Gastroesophageal sphincter (tissue), 3 donors: ENCODE measurements at regions not wholly inside any gene's neighbourhood (a gene's known extent, or its start where the extent isn't known, plus 50 kb on each side); places are given as distances from the start of the nearest gene placed in this dataset.

Source experiments
- EP300 ChIP-seq: sonication (generic); formaldehyde crosslinking; IDR thresholded peaks from one replicate; pipeline ENCODE4 v1.6.1; 2017; ENCODE audit warnings: antibody characterized with exemption, mild to moderate bottlenecking
- POLR2A ChIP-seq, 2 donors: fragments of 450-650 bp; IDR thresholded peaks; one replicate each; pipeline ENCODE4 v1.6.1; 2017; ENCODE audit warnings: antibody characterized with exemption in 2 of 2, mild to moderate bottlenecking in 2 of 2, moderate library complexity in 1 of 2
- POLR2AphosphoS5 ChIP-seq: sonication (generic); formaldehyde crosslinking; IDR thresholded peaks from one replicate; pipeline ENCODE4 v1.6.1; 2017; ENCODE audit warnings: antibody characterized with exemption
- TF ChIP-seq, protein P1 (sequence below), 4 experiments: fragments of 200-600 bp in 2 of 4; fragments of 450-650 bp in 2 of 4; sonication (generic) in 1 of 4; IDR thresholded peaks; one replicate each; pipeline ENCODE4 v1.5.1; 2017 to 2019; ENCODE audit warnings: antibody characterized with exemption in 4 of 4, mild to moderate bottlenecking in 2 of 4, moderate library complexity in 2 of 4

DNA sequence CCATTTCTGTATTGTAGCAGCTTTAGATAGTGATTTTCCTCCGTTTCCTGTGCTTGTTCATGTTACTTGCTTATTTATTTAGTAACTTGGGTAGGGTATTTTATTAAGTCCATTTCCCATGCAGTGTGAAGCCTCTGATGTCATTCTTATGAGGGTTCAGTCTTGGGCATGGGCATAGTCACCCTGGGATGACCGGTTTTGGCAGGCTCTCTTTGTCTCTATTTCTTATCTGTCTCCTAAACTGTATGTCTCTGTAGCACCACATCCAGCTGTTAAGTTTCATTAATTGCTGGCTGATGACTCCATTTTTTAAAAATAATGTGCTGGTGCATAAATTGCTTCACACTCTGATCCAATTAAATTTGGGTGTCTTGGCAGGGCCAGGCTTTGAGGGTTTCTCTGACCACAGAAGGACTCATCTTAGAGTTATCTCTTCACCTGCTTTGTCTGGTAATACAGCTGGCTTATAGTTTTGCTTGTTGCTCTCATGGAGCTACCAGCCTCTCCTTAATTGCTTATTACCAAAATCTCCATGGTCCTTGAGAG lies 173.3 kb upstream of the VLDLR start:
- TF ChIP-seq, protein P1, sequence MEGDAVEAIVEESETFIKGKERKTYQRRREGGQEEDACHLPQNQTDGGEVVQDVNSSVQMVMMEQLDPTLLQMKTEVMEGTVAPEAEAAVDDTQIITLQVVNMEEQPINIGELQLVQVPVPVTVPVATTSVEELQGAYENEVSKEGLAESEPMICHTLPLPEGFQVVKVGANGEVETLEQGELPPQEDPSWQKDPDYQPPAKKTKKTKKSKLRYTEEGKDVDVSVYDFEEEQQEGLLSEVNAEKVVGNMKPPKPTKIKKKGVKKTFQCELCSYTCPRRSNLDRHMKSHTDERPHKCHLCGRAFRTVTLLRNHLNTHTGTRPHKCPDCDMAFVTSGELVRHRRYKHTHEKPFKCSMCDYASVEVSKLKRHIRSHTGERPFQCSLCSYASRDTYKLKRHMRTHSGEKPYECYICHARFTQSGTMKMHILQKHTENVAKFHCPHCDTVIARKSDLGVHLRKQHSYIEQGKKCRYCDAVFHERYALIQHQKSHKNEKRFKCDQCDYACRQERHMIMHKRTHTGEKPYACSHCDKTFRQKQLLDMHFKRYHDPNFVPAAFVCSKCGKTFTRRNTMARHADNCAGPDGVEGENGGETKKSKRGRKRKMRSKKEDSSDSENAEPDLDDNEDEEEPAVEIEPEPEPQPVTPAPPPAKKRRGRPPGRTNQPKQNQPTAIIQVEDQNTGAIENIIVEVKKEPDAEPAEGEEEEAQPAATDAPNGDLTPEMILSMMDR (IDR thresholded peaks at IDR 0.05): no peak
- TF ChIP-seq EP300: no peak
- no peak for TF ChIP-seq POLR2AphosphoS5
- no peak for TF ChIP-seq POLR2A (IDR thresholded peaks at IDR 0.05)
